Neural cell (in vitro differentiated cells): ENCODE measurements at regions not wholly inside any gene's neighbourhood (a gene's known extent, or its start where the extent isn't known, plus 50 kb on each side); places are given as distances from the start of the nearest gene placed in this dataset.

Experiments used
- EP300 ChIP-seq: fragments of 450-650 bp; conservative IDR thresholded peaks from 2 replicates; pipeline ENCODE4 v1.6.1; 2014; ENCODE audit warnings: antibody characterized with exemption, mild to moderate bottlenecking, moderate library complexity; ENCODE audit not compliant: poor library complexity, severe bottlenecking
- EZH2 ChIP-seq: fragments of 200-600, 300-800 bp; shearing (Covaris generic), sonication (generic); IDR thresholded peaks from 2 replicates; pipeline ENCODE4 v1.6.1; 2014; ENCODE audit warnings: antibody characterized with exemption, low read length, borderline replicate concordance, mild to moderate bottlenecking; ENCODE audit not compliant: insufficient read depth, poor library complexity, severe bottlenecking
- POLR2AphosphoS5 ChIP-seq: IDR thresholded peaks from 2 replicates; pipeline ENCODE4 v1.6.1; 2012
- RAD21 ChIP-seq: fragments of 450-650 bp; conservative IDR thresholded peaks from 2 replicates; pipeline ENCODE4 v1.6.1; 2014; ENCODE audit warnings: antibody characterized with exemption, mild to moderate bottlenecking, moderate library complexity
- REST ChIP-seq: IDR thresholded peaks from 2 replicates; pipeline ENCODE4 v1.6.1; 2012; ENCODE audit warnings: borderline replicate concordance
- SMC3 ChIP-seq: fragments of 450-650 bp; conservative IDR thresholded peaks from 2 replicates; pipeline ENCODE4 v1.6.1; 2014; ENCODE audit warnings: antibody characterized with exemption, mild to moderate bottlenecking, moderate library complexity; ENCODE audit not compliant: poor library complexity
- TAF1 ChIP-seq: IDR thresholded peaks from 2 replicates; pipeline ENCODE4 v1.6.1; 2012; ENCODE audit warnings: low read depth
- TF ChIP-seq, protein P1 (sequence below): fragments of 450-650 bp; IDR thresholded peaks from 2 replicates; pipeline ENCODE4 v1.5.1; 2014; ENCODE audit warnings: antibody characterized with exemption, mild to moderate bottlenecking, moderate library complexity; ENCODE audit not compliant: poor library complexity, severe bottlenecking

DNA sequence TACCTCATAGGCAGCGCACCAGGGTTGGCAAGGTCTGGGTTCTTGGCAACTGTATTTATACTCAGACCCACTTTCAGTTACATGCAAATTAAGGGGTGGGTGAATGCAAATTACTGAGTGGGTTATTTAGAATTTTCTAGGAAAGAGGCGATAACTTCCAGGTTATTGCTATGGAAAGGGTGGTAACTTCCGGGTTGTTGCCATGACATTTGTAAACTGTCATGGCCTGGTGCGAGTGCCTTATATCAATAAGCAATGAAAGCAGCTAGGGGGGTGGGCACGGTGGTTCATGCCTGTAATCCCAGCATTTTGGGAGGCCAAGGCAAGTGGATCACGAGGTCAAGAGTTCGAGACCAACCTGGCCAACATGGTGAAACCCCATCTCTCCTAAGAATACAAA, 57.5 kb upstream of the SLC7A3 start:
- TF ChIP-seq POLR2AphosphoS5 (no peak), SMC3 (no peak), EZH2 (no peak), REST (no peak), TAF1 (no peak), RAD21 (no peak), EP300 (no peak)
- TF ChIP-seq, protein P1, sequence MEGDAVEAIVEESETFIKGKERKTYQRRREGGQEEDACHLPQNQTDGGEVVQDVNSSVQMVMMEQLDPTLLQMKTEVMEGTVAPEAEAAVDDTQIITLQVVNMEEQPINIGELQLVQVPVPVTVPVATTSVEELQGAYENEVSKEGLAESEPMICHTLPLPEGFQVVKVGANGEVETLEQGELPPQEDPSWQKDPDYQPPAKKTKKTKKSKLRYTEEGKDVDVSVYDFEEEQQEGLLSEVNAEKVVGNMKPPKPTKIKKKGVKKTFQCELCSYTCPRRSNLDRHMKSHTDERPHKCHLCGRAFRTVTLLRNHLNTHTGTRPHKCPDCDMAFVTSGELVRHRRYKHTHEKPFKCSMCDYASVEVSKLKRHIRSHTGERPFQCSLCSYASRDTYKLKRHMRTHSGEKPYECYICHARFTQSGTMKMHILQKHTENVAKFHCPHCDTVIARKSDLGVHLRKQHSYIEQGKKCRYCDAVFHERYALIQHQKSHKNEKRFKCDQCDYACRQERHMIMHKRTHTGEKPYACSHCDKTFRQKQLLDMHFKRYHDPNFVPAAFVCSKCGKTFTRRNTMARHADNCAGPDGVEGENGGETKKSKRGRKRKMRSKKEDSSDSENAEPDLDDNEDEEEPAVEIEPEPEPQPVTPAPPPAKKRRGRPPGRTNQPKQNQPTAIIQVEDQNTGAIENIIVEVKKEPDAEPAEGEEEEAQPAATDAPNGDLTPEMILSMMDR: no peak
